ENCODE measurements at regions not wholly inside any gene's neighbourhood (a gene's known extent, or its start where the extent isn't known, plus 50 kb on each side); places are given as distances from the start of the nearest gene placed in this dataset.

DNA sequence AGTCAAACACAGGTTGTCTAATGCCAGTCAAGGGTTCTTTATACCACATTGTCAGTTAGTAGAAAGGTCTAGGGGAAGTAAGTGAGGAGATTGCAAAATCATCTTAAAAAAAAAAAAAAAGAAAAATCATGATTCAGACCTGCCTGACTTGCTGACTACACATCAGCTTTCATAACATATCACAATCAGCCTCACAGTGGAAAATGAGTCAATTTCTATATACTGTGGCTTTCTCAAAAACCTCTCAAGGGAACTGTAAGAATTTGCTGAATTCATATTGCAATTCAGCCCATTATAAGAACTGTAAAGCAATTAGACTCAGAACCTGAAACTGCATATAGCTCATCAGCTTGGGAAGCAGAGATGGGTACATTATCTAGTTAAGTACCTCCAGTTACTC is 75.3 kb upstream of the GPC6 start:
- H3K27ac ChIP-seq (ENCODE audit: extremely low read length, insufficient read depth, low read length), result no peak overlapping the region
- no peak overlapping the region for H3K4me2 ChIP-seq (ENCODE audit: low read depth, low read length)
- BruUV-seq (replicated peaks), result no TSS peak
- H3K9me3 ChIP-seq (ENCODE audit: low read length), result no peaks in the 10 kb centered on the region
- in situ Hi-C loops (cut with HindIII; ENCODE audit: extremely low pct_ligation_motif_present, low pct_unique_long_range_greater_than_20kb), result no loop called here
- ChIA-PET POLR2A (no interaction called here), CTCF (ENCODE audit: low intra/inter-chr PET ratio, low total read pairs) (no interaction called here)
- no peaks in the 10 kb centered on the region for H4K20me1 ChIP-seq (ENCODE audit: insufficient read depth, low read length)
- H3K4me1 ChIP-seq (ENCODE audit: insufficient read depth, low read length), result no peaks in the 10 kb centered on the region
- intact Hi-C loops (cut with micrococcal nuclease; ENCODE audit: unreplicated experiment), result no loop called here
- DNase-seq (ENCODE audit: low spot score) (no peak), ATAC-seq (no peak), FAIRE-seq (no peak)
- no peak overlapping the region for H3K4me3 ChIP-seq (replicated peaks in 1 of 3; ENCODE audit: insufficient read depth in 1 of 3, low read depth in 2 of 3, low read length in 3 of 3)
- TF ChIP-seq, protein P1, sequence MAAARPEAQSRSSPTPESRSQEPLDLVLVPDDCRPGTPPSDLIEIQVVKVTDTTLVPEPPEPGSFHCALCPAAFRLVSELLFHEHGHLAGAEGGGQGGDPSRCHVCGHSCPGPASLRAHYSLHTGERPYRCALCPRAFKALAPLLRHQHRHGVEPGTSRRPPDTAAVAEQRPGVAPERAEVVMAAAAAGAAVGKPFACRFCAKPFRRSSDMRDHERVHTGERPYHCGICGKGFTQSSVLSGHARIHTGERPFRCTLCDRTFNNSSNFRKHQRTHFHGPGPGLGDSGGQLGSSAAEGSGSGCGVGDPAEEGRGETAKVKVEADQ (CRISPR knock-in tag; IDR thresholded peaks at IDR 0.05; ENCODE audit: borderline replicate concordance), result no peak
- TF ChIP-seq, protein P2, sequence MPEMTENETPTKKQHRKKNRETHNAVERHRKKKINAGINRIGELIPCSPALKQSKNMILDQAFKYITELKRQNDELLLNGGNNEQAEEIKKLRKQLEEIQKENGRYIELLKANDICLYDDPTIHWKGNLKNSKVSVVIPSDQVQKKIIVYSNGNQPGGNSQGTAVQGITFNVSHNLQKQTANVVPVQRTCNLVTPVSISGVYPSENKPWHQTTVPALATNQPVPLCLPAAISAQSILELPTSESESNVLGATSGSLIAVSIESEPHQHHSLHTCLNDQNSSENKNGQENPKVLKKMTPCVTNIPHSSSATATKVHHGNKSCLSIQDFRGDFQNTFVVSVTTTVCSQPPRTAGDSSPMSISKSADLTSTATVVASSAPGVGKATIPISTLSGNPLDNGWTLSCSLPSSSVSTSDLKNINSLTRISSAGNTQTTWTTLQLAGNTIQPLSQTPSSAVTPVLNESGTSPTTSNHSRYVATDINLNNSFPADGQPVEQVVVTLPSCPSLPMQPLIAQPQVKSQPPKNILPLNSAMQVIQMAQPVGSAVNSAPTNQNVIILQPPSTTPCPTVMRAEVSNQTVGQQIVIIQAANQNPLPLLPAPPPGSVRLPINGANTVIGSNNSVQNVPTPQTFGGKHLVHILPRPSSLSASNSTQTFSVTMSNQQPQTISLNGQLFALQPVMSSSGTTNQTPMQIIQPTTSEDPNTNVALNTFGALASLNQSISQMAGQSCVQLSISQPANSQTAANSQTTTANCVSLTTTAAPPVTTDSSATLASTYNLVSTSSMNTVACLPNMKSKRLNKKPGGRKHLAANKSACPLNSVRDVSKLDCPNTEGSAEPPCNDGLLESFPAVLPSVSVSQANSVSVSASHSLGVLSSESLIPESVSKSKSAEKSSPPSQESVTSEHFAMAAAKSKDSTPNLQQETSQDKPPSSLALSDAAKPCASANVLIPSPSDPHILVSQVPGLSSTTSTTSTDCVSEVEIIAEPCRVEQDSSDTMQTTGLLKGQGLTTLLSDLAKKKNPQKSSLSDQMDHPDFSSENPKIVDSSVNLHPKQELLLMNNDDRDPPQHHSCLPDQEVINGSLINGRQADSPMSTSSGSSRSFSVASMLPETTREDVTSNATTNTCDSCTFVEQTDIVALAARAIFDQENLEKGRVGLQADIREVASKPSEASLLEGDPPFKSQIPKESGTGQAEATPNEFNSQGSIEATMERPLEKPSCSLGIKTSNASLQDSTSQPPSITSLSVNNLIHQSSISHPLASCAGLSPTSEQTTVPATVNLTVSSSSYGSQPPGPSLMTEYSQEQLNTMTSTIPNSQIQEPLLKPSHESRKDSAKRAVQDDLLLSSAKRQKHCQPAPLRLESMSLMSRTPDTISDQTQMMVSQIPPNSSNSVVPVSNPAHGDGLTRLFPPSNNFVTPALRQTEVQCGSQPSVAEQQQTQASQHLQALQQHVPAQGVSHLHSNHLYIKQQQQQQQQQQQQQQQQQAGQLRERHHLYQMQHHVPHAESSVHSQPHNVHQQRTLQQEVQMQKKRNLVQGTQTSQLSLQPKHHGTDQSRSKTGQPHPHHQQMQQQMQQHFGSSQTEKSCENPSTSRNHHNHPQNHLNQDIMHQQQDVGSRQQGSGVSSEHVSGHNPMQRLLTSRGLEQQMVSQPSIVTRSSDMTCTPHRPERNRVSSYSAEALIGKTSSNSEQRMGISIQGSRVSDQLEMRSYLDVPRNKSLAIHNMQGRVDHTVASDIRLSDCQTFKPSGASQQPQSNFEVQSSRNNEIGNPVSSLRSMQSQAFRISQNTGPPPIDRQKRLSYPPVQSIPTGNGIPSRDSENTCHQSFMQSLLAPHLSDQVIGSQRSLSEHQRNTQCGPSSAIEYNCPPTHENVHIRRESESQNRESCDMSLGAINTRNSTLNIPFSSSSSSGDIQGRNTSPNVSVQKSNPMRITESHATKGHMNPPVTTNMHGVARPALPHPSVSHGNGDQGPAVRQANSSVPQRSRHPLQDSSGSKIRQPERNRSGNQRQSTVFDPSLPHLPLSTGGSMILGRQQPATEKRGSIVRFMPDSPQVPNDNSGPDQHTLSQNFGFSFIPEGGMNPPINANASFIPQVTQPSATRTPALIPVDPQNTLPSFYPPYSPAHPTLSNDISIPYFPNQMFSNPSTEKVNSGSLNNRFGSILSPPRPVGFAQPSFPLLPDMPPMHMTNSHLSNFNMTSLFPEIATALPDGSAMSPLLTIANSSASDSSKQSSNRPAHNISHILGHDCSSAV (CRISPR knock-in tag; IDR thresholded peaks at IDR 0.05; ENCODE audit: borderline replicate concordance), result no peak
- TF ChIP-seq EED (CRISPR knock-in tag; IDR thresholded peaks at IDR 0.05), result no peak
- TF ChIP-seq, protein P3, sequence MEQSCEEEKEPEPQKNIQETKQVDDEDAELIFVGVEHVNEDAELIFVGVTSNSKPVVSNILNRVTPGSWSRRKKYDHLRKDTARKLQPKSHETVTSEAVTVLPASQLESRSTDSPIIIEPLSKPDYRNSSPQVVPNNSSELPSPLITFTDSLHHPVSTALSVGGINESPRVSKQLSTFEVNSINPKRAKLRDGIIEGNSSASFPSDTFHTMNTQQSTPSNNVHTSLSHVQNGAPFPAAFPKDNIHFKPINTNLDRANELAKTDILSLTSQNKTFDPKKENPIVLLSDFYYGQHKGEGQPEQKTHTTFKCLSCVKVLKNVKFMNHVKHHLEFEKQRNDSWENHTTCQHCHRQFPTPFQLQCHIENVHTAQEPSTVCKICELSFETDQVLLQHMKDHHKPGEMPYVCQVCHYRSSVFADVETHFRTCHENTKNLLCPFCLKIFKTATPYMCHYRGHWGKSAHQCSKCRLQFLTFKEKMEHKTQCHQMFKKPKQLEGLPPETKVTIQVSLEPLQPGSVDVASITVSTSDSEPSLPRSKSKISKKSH (CRISPR knock-in tag; IDR thresholded peaks at IDR 0.05; ENCODE audit: borderline replicate concordance), result no peak
- TF ChIP-seq KLF6 (CRISPR knock-in tag; IDR thresholded peaks at IDR 0.05), result no peak
- TF ChIP-seq, protein P4, sequence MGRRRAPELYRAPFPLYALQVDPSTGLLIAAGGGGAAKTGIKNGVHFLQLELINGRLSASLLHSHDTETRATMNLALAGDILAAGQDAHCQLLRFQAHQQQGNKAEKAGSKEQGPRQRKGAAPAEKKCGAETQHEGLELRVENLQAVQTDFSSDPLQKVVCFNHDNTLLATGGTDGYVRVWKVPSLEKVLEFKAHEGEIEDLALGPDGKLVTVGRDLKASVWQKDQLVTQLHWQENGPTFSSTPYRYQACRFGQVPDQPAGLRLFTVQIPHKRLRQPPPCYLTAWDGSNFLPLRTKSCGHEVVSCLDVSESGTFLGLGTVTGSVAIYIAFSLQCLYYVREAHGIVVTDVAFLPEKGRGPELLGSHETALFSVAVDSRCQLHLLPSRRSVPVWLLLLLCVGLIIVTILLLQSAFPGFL (CRISPR knock-in tag; IDR thresholded peaks at IDR 0.05), result no peak
- TF ChIP-seq, protein P5, sequence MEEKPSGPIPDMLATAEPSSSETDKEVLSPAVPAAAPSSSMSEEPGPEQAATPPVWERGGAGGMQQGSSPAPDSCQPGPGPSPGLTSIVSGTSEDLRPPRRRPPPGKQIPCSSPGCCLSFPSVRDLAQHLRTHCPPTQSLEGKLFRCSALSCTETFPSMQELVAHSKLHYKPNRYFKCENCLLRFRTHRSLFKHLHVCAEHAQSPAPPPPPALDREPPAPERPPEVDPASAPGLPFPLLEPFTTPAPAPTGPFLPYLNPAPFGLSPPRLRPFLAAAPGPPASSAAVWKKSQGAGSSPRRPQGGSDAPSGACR (CRISPR knock-in tag; IDR thresholded peaks at IDR 0.05), result no peak
- TF ChIP-seq ZNF746 (CRISPR knock-in tag; IDR thresholded peaks at IDR 0.05), result no peak
- no peak for TF ChIP-seq FOSL1 (CRISPR knock-in tag; IDR thresholded peaks at IDR 0.05; ENCODE audit: borderline replicate concordance)
- no peak overlapping the region for H2AFZ ChIP-seq (ENCODE audit: low read length)
- no peaks in the 10 kb centered on the region for H3K27me3 ChIP-seq (ENCODE audit: control insufficient read depth in 1 of 2, insufficient read depth in 2 of 2, low read length in 2 of 2)
- no peaks in the 10 kb centered on the region for H3K36me3 ChIP-seq (replicated peaks in 1 of 2; ENCODE audit: control insufficient read depth in 1 of 2, insufficient read depth in 2 of 2, low read length in 2 of 2)
- no peaks in the 10 kb centered on the region for H3K79me2 ChIP-seq (ENCODE audit: insufficient read depth, low read length)
- H3K9ac ChIP-seq (ENCODE audit: insufficient read depth, low read depth, low read length), result no peak overlapping the region

All from HepG2 (cell line).